ENCODE measurements at regions not wholly inside any gene's neighbourhood (a gene's known extent, or its start where the extent isn't known, plus 50 kb on each side); places are given as distances from the start of the nearest gene placed in this dataset.

DNA sequence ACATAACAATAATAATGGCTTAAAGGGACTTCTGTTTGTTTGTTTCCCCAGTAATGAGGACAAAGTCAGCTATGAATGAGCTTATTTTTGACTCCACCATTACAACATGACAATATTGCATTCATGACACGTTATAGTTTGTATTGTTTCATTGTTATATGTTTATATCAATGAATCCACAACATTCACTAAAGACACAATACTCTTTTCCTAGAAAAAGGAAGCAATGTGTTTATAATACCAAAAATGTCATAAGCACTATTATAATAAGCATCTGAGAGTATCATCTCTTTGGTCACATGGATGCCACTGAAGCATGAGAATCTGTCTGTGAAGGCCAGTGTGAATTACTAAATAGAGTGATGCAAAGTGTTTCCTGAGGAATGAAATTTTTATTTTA is 1026.9 kb upstream of the C9orf72 start:
- TF ChIP-seq, protein P1, sequence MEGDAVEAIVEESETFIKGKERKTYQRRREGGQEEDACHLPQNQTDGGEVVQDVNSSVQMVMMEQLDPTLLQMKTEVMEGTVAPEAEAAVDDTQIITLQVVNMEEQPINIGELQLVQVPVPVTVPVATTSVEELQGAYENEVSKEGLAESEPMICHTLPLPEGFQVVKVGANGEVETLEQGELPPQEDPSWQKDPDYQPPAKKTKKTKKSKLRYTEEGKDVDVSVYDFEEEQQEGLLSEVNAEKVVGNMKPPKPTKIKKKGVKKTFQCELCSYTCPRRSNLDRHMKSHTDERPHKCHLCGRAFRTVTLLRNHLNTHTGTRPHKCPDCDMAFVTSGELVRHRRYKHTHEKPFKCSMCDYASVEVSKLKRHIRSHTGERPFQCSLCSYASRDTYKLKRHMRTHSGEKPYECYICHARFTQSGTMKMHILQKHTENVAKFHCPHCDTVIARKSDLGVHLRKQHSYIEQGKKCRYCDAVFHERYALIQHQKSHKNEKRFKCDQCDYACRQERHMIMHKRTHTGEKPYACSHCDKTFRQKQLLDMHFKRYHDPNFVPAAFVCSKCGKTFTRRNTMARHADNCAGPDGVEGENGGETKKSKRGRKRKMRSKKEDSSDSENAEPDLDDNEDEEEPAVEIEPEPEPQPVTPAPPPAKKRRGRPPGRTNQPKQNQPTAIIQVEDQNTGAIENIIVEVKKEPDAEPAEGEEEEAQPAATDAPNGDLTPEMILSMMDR (IDR thresholded peaks at IDR 0.05; ENCODE audit: low read depth, low read length): no peak
- no peak for TF ChIP-seq EZH2phosphoT487 (IDR thresholded peaks at IDR 0.05; ENCODE audit: low read depth)
